HG03432 (cell line): ENCODE measurements at regions not wholly inside any gene's neighbourhood (a gene's known extent, or its start where the extent isn't known, plus 50 kb on each side); places are given as distances from the start of the nearest gene placed in this dataset.

Experiments
- ATAC-seq: cut with Tn5 transposase; IDR thresholded peaks from one replicate; pipeline ENCODE4 v1.9.1; 2021; ENCODE audit warnings: mild to moderate bottlenecking, moderate library complexity; ENCODE audit not compliant: unreplicated experiment

GRCh38 chr1:229190057-229190575 is 80.8 kb upstream of the RAB4A start:
- ATAC-seq: no peak

GRCh38 chr1:229191066-229191674 is 79.7 kb upstream of the RAB4A start:
- ATAC-seq: no peak

GRCh38 chr1:229192031-229192430 is 78.9 kb upstream of the RAB4A start:
- ATAC-seq: no peak

- ATAC-seq: no peak
These were observed 78.1 kb upstream of the RAB4A start for GRCh38 chr1:229192853-229193252.

GRCh38 chr1:229194096-229194495 is 76.8 kb upstream of the RAB4A start:
- no peak for ATAC-seq

GRCh38 chr1:229195246-229195645 is 75.7 kb upstream of the RAB4A start:
- ATAC-seq: no peak

- ATAC-seq: no peak
These were observed 74.3 kb upstream of the RAB4A start for GRCh38 chr1:229196404-229197264.

GRCh38 chr1:229197265-229197585 is 73.7 kb upstream of the RAB4A start:
- no peak for ATAC-seq

GRCh38 chr1:229199261-229200243 is 71.4 kb upstream of the RAB4A start:
- ATAC-seq: no peak

- no peak for ATAC-seq
These were observed 67.7 kb upstream of the RAB4A start for GRCh38 chr1:229203030-229203751.

GRCh38 chr1:229203991-229204632 is 66.8 kb upstream of the RAB4A start:
- no peak for ATAC-seq

- no peak for ATAC-seq
These were observed 65.8 kb upstream of the RAB4A start for GRCh38 chr1:229204921-229205777.

- ATAC-seq: no peak
These were observed 65.1 kb upstream of the RAB4A start for GRCh38 chr1:229205854-229206253.

GRCh38 chr1:229207916-229208315 is 63.0 kb upstream of the RAB4A start:
- ATAC-seq: no peak

GRCh38 chr1:229208481-229208880 is 62.4 kb upstream of the RAB4A start:
- no peak for ATAC-seq

GRCh38 chr1:229209386-229209785 is 61.5 kb upstream of the RAB4A start:
- no peak for ATAC-seq

- ATAC-seq: no peak
These were observed 61.1 kb upstream of the RAB4A start for GRCh38 chr1:229209816-229210215.

GRCh38 chr1:229210844-229211243 is 60.1 kb upstream of the RAB4A start:
- ATAC-seq: no peak

- ATAC-seq: no peak
These were observed 57.1 kb upstream of the RAB4A start for GRCh38 chr1:229213797-229214196.
